HS-5 (cell line): ENCODE measurements at regions not wholly inside any gene's neighbourhood (a gene's known extent, or its start where the extent isn't known, plus 50 kb on each side); places are given as distances from the start of the nearest gene placed in this dataset.

Experiments used
- DNase-seq: peaks from one replicate; pipeline ENCODE4 v3.0.0-alpha.2; 2012; ENCODE audit warnings: low read depth

DNA sequence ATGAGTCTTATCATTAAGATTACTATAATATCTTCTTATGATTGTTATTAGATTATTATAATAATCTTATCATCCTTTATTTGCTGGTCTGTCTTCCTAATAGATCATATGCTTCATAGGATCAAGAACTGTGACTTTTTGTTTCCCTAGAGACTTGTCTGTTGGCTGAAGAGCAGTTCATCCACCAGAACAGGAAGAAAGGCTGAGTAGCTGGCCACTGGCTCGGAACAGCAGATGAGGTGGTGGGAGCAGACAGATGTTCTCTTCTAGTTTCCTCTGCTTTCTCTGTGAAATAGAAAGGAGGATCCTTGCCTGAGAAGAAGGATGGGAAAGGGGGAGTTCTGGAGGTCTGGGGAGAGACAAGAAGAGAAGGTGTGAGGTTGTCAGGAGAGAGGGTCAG, 120.0 kb downstream of the CCNA1 start:
- no peak for DNase-seq

DNA sequence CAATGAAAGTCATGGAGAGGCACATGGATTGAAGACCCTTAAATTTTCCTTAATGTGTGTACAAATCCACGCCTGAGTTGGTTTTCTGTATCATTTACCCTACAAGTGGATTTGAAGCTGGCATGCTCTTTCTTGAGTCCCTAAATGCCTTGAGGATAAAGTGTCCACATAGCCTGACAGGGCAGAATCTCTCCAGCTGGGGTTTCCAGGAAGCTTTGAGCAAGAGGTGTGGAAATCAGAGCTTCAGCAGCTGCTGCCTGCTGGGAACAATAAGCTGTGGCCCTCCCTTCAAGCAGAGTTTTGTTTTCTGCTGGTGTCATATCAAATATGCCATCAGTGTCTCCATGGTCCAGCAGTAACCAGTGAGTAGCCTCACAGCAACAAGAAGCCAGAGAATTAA, 120.3 kb upstream of the SERTM1 start:
- no peak for DNase-seq

DNA sequence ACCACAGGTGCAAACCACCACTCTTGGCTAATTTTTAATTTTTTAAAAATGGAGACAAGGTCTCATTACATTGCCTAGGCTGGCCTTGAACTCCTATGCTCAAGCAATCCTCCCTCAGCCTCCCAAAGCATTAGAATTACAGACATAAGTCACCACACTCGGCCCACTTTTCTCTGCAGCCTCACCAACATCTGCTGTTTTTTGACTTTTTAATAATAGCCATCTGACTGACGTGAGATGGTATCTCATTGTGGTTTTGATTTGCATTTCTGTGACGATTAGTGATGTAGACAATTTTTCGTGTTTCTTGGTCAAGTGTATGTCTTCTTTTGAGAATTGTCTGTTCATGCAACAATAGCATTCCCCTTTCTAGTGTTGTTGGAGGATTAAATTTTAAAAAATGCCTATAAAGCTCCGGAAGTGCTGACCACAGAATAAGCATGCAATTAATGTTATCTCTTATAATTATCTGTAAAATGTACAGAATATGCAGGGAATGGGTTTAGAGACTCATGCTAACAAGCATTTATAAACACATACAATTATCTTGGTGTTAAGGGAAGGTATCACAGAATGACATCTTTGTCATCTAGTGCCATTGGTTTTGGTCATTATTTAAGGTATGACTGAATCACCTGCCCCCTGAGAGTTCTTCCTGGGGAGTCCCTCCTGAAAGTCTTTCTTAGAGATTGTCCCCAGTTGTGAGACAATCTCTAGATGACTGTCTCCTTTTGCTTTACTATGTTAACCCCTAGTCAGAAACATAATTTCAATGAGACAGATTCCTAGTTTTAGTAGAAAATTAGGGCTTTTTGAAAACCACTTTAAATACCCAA, 118.5 kb upstream of the SERTM1 start:
- DNase-seq, result no peak

DNA sequence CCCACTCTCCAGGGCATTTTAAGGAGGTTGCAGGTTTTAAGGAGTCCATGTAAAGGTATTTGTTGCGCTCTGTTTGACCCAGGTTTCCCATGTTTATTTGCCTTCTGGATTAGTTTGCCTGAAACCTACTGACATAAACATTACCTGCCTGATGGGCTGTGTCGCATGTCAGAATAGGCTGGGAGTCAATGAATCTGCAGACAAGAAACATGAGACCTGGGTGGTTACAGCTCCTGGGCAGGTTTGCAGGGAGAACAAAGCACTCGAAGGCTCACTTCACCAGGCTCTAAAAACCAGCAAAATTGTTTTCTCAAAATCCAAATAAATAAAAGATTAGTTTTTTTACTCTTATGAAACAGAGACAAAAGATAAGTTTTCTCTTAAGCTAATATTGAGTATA, 114.4 kb upstream of the SERTM1 start:
- no peak for DNase-seq

DNA sequence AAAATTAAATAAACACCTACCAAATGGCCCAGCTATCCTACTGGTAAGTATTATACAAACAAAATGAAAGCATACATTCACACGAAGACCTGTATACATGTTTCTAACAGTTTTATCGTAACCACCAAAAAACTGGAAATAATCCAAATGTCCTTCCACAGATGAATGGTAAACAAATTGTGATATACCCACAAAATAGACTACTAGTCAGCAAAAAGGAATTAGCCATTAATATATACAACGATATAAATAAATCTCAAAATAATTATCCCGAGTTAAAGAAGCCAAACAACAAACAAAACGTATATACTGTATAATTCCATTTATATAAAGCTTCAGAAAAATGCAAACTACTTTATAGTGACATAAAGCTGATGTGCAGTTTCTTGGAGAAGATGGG, 106.3 kb upstream of the SERTM1 start:
- no peak for DNase-seq

DNA sequence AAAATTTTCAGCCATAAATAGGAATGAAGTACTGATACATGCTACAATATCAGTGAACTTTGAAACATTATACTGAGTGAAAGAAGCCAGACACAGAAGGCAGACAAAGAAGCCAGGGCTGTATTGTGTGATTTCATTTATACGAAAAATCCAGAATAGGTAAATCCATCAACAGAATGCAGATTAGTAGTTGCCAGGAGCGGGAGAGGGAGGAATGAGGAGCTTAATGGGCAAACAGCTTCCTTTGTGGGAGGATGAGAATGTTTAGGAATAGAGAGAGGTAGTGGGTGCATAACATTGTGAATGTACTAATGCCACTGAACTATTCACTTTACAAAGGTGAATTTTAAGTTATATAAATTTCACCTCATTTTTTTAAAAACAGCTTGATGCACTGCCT, 103.3 kb upstream of the SERTM1 start:
- no peak for DNase-seq

DNA sequence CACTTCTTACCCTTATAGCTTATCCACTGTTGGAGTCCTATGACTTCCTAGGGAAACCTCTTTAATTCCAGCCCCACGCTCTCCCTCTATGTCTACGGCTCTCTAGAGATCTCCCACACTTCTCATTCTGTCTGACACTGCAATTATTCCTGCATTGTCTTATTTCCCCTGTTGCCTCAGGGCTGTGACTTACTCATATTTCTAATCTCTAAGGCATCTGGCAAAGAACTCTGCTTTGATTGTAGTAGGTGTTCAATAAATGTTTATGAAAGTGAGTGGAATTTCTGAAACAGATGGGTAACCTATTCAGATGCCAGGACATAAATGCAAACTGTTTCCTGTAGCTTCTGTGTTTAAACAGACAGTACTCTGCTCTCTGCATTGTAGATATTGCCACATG, 102.4 kb upstream of the SERTM1 start:
- no peak for DNase-seq

DNA sequence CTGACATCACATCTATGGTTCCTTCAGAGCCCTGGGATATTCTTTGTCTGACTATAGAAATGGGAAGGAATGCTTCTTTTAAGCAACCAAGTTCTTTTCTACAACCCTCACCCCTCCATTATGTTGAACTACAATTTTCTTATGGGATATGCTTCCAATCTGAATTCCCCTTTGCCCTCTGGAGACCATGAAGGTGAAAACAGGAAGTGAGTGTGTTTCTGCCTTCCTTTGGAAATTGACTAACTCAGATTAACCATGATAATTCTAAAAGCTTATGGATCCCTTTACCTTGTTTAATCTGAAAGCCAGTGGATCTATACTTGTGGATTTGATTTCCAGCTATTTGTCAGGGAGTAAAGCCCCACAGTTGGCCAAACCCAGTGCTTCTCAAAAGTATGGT, 90.8 kb upstream of the SERTM1 start:
- DNase-seq, result no peak

DNA sequence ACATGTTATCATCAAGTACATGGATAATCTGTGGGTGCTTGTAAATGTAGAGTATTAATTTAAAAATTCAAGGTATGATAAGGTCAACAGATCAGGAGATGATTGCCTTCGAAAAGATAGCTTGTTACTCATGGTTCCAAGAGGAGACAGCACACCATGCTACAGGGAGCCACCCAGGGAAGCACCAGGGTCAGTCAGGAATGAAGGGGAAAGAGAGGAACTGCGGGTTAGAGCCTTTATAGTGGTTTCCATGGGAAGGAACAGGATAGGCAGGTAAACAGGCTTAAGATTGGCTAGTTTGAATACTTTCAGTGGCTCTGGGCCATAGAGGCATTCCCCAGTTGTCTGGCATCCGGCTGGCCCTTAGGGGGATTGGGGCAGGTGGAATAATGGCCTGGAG, 74.2 kb upstream of the SERTM1 start:
- DNase-seq, result no peak

DNA sequence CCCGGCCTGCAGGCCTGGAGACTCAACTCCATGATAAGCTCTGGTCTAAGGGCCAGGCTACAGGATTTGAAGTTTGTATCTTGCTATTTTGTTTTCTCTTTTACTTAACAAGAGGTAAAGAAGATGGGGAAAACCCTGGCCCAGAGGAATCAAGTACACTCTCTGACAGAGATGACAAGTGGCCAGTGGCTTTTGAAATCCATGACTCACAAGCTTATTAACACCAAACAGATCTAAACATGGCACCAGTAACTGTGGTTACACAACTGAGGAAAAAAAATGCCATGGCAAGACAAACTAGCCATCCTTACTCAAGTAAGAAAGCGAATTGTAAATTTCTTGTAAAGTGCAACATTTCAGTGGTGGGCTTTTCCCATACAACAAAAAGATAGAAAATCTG, 72.6 kb upstream of the SERTM1 start:
- DNase-seq, result no peak

DNA sequence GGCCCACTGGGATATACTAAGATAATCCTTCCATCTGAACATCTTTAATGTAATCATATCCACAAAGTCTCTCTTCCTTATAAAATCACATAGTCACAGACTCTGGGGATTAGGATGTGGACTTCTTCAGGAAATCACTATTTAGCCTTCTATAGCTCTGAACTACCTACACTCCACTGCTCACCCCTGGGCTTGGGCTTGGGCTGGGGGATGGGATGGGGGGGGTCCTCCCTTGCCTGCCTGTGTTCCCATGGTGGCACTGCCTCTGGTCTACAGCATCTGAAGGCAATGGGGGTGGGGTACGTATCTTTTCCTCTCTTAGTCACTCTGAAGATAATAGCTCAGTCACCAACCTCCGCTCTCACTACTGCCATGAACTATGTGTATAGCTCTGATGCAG, 67.8 kb upstream of the SERTM1 start:
- no peak for DNase-seq

DNA sequence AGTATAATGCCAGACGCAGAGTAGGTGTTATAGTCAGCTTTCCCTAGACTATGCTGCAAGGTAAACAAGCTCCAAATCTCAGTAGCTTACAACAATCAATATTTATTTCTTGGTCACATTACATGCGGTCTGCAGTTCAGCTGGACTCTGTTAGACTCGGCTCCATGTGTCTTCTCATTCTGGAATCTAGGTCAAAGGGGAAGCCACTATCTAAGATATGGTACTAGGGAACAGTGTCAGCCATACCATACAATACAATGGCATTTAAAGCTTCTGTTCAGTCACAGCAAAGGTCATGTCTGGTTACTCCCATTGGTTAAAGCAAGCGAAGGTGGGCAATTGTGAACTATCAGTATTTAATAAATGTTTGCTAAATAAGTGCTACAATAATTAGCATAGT, 65.3 kb upstream of the SERTM1 start:
- no peak for DNase-seq

DNA sequence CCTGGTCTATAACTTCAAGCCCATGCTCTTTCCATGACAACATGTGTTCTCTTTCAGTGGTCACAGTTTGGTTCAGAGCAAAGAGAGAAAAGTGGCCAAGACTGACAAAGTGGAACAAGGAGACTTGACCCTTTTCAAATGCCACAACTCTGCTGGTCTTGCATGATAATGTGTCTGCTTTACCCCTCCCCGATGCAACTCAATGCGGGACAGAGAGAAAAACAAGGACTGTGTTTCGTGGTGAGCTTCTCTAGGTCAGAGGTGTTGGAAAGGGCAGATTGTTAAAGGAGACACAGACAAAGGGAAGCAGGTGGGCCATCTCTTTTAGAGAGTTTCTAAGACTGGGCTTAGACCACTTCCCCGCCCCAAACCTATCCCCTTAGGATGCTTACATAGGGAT, 61.6 kb upstream of the SERTM1 start:
- no peak for DNase-seq

DNA sequence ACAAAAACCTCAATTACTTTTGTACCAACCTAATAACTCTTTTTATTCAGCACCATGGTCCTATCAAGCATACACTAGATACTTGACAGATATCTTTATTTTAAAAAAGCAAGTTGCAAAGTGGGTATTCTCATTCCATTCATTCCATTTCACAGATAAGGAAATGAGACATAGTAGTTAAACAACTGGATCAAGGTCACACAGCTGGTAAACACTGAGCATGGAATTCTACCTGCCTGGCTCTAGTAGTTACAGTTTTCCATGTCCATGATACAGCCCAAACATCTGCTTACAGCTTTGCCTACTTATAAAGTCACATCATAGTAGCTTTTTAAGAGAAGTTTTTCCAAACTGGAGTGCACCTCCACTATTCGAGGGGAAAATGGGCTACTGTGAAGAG, 57.1 kb upstream of the SERTM1 start:
- no peak for DNase-seq

DNA sequence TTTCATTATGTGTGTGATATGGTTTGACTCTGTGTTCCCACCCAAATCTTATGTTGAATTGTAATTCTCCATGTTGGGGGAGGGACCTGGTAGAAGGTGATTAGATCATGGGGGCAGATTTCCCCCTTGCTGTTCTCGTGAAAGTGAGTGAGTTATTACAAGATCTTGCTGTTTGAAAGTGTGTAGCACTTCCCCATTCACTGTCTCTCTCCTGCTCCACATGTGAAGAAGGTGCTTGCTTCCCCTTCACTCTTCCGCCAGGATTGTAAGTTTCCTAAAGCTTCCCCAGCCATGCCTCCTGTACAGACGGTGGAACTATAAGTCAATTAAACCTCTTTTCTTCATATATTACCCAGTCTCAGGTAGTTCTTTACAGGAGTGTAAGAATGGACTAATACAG, 54.3 kb upstream of the SERTM1 start:
- no peak for DNase-seq
